MM.1S (cell line): ENCODE measurements at regions not wholly inside any gene's neighbourhood (a gene's known extent, or its start where the extent isn't known, plus 50 kb on each side); places are given as distances from the start of the nearest gene placed in this dataset.
"Not testable (repeated sequence)": the region's sequence is repeated elsewhere in the genome, so short reads cannot be mapped to it uniquely, and the experiment has no call there.

Source experiments
- DNase-seq: peaks from one replicate; pipeline ENCODE4 v3.0.0-alpha.2; 2015
- H2AFZ ChIP-seq: fragments of 300-600 bp; sonication (generic); 2 replicates; pipeline ENCODE4 v1.6.0; 2016; ENCODE audit warnings: antibody characterized with exemption, low read length
- H3F3A ChIP-seq: fragments of 300-600 bp; sonication (generic); 2 replicates; pipeline ENCODE4 v1.6.1; 2016; ENCODE audit warnings: mild to moderate bottlenecking, antibody characterized with exemption, low read length, moderate library complexity, mixed read lengths; ENCODE audit not compliant: insufficient read depth
- H3K27ac ChIP-seq: fragments of 300-600 bp; sonication (generic); 2 replicates; pipeline ENCODE4 v1.5.1; 2016; ENCODE audit warnings: mild to moderate bottlenecking, low read length
- H3K27me3 ChIP-seq: fragments of 300-600 bp; sonication (generic); replicated peaks from 2 replicates; pipeline ENCODE4 v1.6.0; 2016; ENCODE audit warnings: low read length; ENCODE audit not compliant: insufficient read depth
- H3K36me3 ChIP-seq: fragments of 300-600 bp; sonication (generic); replicated peaks from 2 replicates; pipeline ENCODE4 v1.6.1; 2016; ENCODE audit warnings: mild to moderate bottlenecking, low read length, mixed read lengths; ENCODE audit not compliant: insufficient read depth
- H3K4me1 ChIP-seq: fragments of 300-600 bp; sonication (generic); 2 replicates; pipeline ENCODE4 v1.6.1; 2016; ENCODE audit warnings: low read length, mixed read lengths
- H3K4me2 ChIP-seq: fragments of 300-600 bp; sonication (generic); 2 replicates; pipeline ENCODE4 v1.6.0; 2016; ENCODE audit warnings: low read depth, low read length
- H3K4me3 ChIP-seq: fragments of 300-600 bp; sonication (generic); 2 replicates; pipeline ENCODE4 v1.5.1; 2016; ENCODE audit warnings: low read length, mixed read lengths
- H3K79me2 ChIP-seq: fragments of 300-600 bp; sonication (generic); 2 replicates; pipeline ENCODE4 v1.6.1; 2016; ENCODE audit warnings: mixed run types, low read length, mixed read lengths
- H3K9ac ChIP-seq: fragments of 300-600 bp; sonication (generic); 2 replicates; pipeline ENCODE4 v1.6.1; 2016; ENCODE audit warnings: low read length, mixed read lengths
- H3K9me2 ChIP-seq: fragments of 300-600 bp; sonication (generic); replicated peaks from 2 replicates; pipeline ENCODE4 v1.6.1; 2016; ENCODE audit warnings: mild to moderate bottlenecking, low read length, mixed read lengths; ENCODE audit not compliant: insufficient read depth
- H3K9me3 ChIP-seq: fragments of 300-600 bp; sonication (generic); replicated peaks from 2 replicates; pipeline ENCODE4 v1.6.1; 2016; ENCODE audit warnings: mild to moderate bottlenecking, low read length, mixed read lengths; ENCODE audit not compliant: insufficient read depth
- H4K20me1 ChIP-seq: fragments of 300-600 bp; sonication (generic); 2 replicates; pipeline ENCODE4 v1.6.1; 2016; ENCODE audit warnings: mild to moderate bottlenecking, low read length, moderate library complexity, mixed read lengths; ENCODE audit not compliant: insufficient read depth
- CTCF ChIP-seq: fragments of 300-600 bp; sonication (generic); IDR thresholded peaks from 2 replicates; pipeline ENCODE4 v1.5.1; 2016; ENCODE audit warnings: antibody characterized with exemption, low read length, mixed read lengths
- EZH2 ChIP-seq: fragments of 300-600 bp; sonication (generic); optimal IDR thresholded peaks from 2 replicates; pipeline ENCODE3; 2017; ENCODE audit warnings: low read depth, mild to moderate bottlenecking, antibody characterized with exemption, low read length, mixed read lengths
- EZH2phosphoT487 ChIP-seq: fragments of 300-600 bp; sonication (generic); IDR thresholded peaks from 2 replicates; pipeline ENCODE4 v1.6.1; 2018; ENCODE audit warnings: antibody characterized with exemption, low read length

GRCh38 chr6:4253604-4254231 lies 118.3 kb upstream of the ECI2 start:
- H3K9me3 ChIP-seq: no peaks in the 10 kb centered on the region
- H3K27ac ChIP-seq: no peak overlapping the region
- DNase-seq: no peak
- no peak overlapping the region for H3K4me3 ChIP-seq
- H3K79me2 ChIP-seq: no peaks in the 10 kb centered on the region
- no peak overlapping the region for H2AFZ ChIP-seq
- no peaks in the 10 kb centered on the region for H3F3A ChIP-seq
- H3K27me3 ChIP-seq: no peaks in the 10 kb centered on the region
- TF ChIP-seq CTCF (no peak), EZH2 (no peak), EZH2phosphoT487 (no peak)
- H3K36me3 ChIP-seq: no peaks in the 10 kb centered on the region
- H3K4me2 ChIP-seq: no peak overlapping the region
- H3K4me1 ChIP-seq: no peaks in the 10 kb centered on the region
- H4K20me1 ChIP-seq: no peaks in the 10 kb centered on the region
- H3K9ac ChIP-seq: no peak overlapping the region
- no peaks in the 10 kb centered on the region for H3K9me2 ChIP-seq

GRCh38 chr6:4252445-4252844 lies 117.1 kb upstream of the ECI2 start:
- not testable (repeated sequence) for H3K79me2 ChIP-seq, H3K9me3 ChIP-seq, H3K4me3 ChIP-seq, H3K36me3 ChIP-seq, DNase-seq, H3K9me2 ChIP-seq, H3K27ac ChIP-seq, H3K9ac ChIP-seq, H2AFZ ChIP-seq, H4K20me1 ChIP-seq, H3K27me3 ChIP-seq, H3K4me1 ChIP-seq, H3F3A ChIP-seq, H3K4me2 ChIP-seq

GRCh38 chr6:4250645-4251044 lies 115.3 kb upstream of the ECI2 start:
- no peaks in the 10 kb centered on the region for H3K4me1 ChIP-seq
- no peaks in the 10 kb centered on the region for H3K36me3 ChIP-seq
- no peak for TF ChIP-seq EZH2
- TF ChIP-seq EZH2phosphoT487: no peak
- TF ChIP-seq CTCF: no peak
- H3F3A ChIP-seq: no peaks in the 10 kb centered on the region
- no peaks in the 10 kb centered on the region for H3K9me3 ChIP-seq
- no peak for DNase-seq
- H3K9ac ChIP-seq: no peak overlapping the region
- H2AFZ ChIP-seq: no peak overlapping the region
- no peak overlapping the region for H3K27ac ChIP-seq
- no peaks in the 10 kb centered on the region for H3K27me3 ChIP-seq
- H3K9me2 ChIP-seq: no peaks in the 10 kb centered on the region
- no peak overlapping the region for H3K4me3 ChIP-seq
- H3K4me2 ChIP-seq: no peak overlapping the region
- H4K20me1 ChIP-seq: no peaks in the 10 kb centered on the region
- no peaks in the 10 kb centered on the region for H3K79me2 ChIP-seq

- not testable (repeated sequence) for H3K9me3 ChIP-seq, H4K20me1 ChIP-seq
Observed at GRCh38 chr6:4243832-4244231, 108.5 kb upstream of the ECI2 start.

More at GRCh38 chr6:4243832-4244231, 108.5 kb upstream of the ECI2 start:
- not testable (repeated sequence) for H2AFZ ChIP-seq, H3K4me3 ChIP-seq, DNase-seq, H3K27me3 ChIP-seq, H3K9me2 ChIP-seq, H3K9ac ChIP-seq, H3K36me3 ChIP-seq, H3K4me1 ChIP-seq, H3K27ac ChIP-seq, H3K79me2 ChIP-seq, H3F3A ChIP-seq, H3K4me2 ChIP-seq
